Ammon's horn (tissue), 1 donor: ENCODE measurements at regions not wholly inside any gene's neighbourhood (a gene's known extent, or its start where the extent isn't known, plus 50 kb on each side); places are given as distances from the start of the nearest gene placed in this dataset.
"Not testable (repeated sequence)": the region's sequence is repeated elsewhere in the genome, so short reads cannot be mapped to it uniquely, and the experiment has no call there.

Experiments
- DNase-seq: peaks from one replicate; pipeline ENCODE4 v3.0.0-alpha.2; 2016; ENCODE audit warnings: low spot score

DNA sequence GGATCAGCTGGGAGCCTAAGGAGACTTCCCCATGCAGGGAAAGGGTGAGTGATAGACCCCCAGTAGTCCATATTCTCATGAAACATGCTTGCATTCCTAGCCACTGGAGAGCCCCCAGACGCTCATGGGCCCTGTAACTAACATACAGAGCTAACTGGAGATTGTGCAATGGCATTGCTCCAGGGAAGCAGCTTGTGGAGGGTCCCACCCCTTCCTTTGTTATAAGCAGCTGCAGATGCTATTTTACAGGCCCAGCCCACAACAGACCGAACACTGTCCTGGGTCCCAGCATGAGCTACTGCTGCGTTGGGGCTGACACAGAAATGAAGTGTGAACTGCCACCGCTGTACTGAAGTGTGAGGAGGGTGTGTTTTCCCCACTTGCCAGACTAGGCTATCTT, 1465.7 kb upstream of the DIAPH2 start:
- DNase-seq, result no peak

DNA sequence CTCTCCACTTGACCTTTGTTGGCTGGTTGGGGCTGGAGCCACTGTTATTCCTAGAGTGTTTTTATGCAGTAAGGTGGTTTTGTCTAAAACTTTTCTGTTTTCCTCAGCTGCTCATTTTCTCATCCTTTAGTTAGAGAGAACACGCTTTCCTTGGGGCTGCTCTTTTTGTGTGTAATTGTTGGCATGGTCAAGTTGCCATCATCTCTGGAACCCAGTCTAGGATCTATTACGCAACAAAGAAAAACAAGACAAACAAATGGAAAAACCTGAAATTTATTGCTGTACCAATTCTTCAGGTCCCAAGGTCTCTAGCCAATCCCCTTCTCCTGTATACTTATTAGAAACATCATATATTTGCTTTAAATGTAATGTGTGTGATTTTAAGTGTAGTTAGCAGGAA, 1436.3 kb upstream of the DIAPH2 start:
- no peak for DNase-seq

- DNase-seq, result no peak
Observed at GRCh38 chrX:95290455-95290854, 1394.2 kb upstream of the DIAPH2 start.

- no peak for DNase-seq
Observed at GRCh38 chrX:95291561-95291960, 1393.1 kb upstream of the DIAPH2 start.

DNA sequence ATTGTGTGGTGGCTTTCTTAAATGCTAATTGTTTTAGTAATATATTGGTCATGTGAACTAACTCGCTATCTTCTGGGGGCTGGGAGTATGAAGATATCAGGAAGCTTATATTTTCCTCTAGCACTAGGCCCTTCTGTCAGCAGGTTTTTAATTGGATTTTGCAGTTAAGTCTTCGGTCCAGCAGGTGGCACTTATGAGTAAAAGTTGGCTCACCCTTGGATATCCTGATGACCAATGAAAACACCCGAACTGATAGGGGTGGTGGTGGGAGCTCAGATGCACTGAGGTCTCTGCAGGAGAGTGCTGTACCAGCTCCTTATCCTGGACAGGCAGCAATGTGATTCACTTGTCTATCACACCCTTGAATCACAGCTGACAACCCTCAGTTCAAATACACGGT, 1365.8 kb upstream of the DIAPH2 start:
- DNase-seq, result no peak

- DNase-seq, result no peak
Observed at GRCh38 chrX:95325185-95325584, 1359.5 kb upstream of the DIAPH2 start.

DNA sequence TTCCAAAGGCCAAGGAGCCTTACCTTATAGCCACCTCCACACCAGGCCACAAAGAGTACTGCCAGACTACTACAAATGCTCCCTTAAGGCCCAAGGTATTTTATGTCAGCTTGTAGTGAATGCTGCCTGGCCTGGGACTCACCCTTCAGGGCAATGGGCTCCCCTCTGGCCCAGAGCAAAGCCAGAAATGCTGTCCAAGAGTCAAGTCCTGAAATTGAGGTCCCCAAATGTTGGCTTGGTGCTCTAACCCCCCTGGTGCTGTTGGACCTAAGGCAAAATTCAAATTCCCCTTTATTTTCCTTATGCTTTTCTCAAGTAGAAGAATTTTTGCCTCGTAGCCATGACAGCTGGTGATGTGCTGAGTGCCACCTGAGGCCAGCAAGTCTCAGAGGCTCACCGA, 1354.3 kb upstream of the DIAPH2 start:
- no peak for DNase-seq

DNA sequence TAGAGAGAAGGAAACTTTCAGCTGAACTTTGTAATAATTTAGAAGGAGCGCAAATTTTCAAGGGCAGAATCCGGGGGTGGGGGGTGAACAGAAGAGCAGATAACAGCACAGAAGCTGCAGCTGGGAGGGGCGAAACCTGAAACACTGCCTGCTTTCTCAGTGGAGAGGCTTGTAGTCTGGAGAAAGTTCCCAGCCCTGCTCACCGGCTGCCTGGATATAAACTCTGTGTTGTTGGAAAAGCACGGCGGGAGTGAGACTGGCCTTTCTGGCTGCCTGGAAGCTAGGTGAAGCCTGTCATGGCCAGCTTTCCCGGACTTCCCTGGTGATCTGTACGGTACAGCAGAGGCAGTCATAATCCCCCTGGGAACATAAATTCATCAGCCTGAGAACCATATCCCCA, 1352.1 kb upstream of the DIAPH2 start:
- DNase-seq, result no peak

DNA sequence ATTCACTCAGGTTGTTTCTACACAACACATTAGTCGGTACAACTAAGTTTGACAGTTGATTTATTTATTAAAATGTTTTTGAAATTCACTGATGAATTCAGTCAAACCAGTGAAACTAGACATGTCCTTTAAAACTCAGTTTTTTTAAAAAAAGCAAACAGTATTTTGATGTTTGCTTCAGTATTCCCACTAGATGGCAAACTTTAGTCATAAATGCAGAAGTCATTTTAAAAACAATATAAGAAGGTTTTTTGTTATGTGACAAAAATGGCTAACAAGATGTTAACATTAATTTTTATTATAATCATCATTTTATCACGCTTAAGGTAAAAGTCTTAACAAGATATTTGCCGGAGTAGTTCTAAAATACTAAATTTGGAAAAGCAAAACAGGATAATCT, 1337.8 kb upstream of the DIAPH2 start:
- no peak for DNase-seq

DNA sequence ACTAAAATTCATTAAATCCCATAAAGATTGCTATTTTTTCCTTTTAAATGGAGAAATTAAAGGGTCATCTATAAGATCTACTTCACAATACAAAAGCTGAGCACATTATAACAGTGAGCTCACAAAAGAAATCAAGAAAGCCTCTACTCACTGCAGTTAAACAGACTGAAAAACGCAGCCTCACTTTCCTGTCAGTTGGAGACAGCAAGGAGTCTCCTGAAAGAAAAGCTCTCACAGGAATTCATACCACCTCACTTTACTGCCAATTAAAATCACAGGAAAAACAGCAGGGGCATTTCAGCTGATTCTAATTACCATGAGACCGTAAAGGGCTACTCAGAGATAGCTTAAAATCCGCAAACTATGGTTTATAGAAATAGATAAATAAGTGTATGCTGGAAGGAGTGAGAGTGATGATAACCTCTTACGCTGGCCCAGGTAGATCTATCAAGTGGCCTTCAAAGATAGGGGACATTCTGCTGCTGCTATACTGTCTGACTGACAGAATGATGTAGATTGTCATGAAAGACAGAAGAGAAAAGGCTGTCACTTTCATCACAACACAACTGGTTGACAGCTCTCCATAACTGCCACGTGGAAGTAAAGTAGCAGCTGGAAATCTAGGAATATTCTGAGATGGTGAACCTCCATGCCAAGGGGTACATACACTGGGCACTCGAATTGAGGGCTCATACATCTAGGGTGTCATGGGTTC, 1333.7 kb upstream of the DIAPH2 start:
- no peak for DNase-seq

DNA sequence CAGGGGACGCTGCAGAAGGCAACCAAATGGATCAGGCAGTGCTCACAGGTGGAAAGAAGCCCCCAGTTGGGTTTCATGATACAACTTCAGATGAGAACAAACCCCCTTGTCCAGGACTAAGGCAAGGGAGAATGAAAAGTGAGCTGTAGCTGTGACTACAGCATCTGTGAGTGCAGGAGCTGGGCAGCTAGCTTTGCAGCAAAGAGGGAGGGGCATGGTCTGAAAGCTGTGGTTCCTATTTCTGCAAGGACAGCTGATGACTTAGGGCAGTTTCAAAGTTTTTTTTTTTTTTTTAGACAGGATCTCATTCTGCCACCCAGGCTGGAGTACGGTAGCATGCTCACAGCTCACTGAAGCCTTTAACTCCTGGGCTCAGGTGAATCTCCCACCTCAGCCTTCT, 1317.4 kb upstream of the DIAPH2 start:
- no peak for DNase-seq

DNA sequence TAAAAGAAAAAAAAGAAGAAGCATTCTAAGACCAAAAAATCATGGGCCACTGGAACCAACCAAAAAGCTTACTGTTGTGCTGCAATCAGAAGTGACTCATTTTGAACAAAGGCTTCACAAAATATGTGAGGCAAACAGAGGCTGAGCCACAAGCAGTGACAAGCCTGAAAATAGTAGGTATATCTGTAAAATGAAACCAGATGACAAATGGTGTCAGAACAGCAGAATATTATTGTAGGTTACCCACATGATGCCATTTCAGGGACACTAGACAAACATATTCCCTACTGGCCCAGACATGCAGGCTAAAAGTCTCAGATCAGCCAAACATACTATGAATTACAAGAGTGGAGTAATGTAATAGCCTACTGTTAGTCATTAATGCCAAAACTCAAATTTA, 1301.8 kb upstream of the DIAPH2 start:
- no peak for DNase-seq

DNA sequence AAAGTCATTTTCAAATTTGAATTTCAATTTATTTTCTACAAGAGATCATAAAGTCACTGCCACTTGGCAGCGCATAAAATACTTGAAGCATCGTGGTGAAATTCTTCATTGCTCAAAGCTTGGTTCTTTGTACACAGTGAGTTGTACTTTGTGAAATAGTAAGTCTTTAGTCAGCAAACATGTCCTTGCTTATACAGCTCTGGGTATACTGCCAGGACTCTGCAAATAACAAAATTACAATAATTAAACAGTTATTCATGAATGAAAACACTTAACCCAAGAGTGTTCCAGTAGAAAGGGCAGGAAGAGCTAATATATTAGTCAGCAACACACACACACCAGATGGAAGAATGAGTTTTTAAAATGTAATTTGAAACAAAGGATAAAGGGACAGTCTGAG, 1300.9 kb upstream of the DIAPH2 start:
- DNase-seq, result no peak

- DNase-seq, result no peak
Observed at GRCh38 chrX:95427389-95427788, 1257.3 kb upstream of the DIAPH2 start.

GRCh38 chrX:95435198-95435597, 1249.4 kb upstream of the DIAPH2 start:
- DNase-seq, result no peak

- no peak for DNase-seq
Observed at GRCh38 chrX:95441836-95442235, 1242.8 kb upstream of the DIAPH2 start.

DNA sequence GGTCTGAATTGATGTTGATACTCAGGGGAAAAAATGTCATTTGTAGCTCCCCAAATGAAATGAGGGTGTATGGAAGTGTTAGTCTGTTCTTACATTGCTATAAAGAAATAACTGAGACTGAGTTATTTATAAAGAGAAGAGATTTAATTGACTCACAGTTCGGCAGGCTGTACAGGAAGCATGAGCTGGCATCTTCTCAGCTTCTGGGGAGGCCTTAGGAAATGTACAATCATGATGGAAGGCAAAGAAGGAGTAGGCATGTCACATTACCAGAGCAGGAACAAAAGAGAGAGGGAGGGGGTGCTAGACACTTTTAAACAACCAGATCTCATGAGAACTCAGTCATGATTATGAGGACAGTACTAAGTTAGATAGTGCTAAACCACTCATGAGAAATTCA, 1199.9 kb upstream of the DIAPH2 start:
- DNase-seq, result no peak

GRCh38 chrX:95505721-95506120, 1178.9 kb upstream of the DIAPH2 start:
- no peak for DNase-seq

- DNase-seq, result no peak
Observed at GRCh38 chrX:95509474-95509873, 1175.2 kb upstream of the DIAPH2 start.

GRCh38 chrX:95524018-95524417, 1160.6 kb upstream of the DIAPH2 start:
- DNase-seq, result not testable (repeated sequence)

DNA sequence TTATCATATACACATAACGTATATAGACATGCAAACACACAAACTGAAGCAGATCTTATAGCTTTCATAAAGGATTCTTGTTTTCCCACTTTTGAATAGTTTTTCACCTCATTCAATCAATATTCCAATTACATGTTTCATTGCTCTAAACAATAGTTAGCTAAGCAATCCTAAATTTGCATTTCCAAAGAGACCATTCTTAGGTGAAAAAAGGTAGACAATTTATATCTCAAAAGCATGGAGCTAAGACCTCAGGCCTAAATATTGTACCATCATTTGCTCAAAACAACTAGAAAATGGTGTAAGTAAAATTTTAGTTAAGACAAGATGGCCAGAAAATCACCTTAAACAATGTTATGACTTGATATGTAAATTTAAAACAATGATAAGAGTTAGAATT, 1148.5 kb upstream of the DIAPH2 start:
- no peak for DNase-seq

DNA sequence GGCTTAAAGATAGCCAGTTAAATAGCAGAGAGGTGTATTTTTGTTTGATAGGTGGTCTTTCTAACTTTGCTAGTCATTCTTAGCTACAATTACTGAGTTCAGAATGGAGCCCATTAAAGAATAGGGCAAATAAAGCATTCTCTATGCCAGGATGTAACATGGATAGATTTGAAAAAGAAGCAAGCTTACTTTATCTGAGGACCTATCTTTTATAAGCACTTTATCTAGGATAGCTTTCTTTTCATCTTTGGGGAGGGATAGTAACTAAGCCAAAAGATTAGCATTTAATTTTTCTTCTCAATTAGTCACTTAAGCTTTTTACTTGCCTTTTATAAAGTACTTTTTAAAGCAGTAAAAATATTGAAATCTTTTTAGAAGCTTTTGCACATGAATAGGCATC, 1148.0 kb upstream of the DIAPH2 start:
- DNase-seq, result no peak

DNA sequence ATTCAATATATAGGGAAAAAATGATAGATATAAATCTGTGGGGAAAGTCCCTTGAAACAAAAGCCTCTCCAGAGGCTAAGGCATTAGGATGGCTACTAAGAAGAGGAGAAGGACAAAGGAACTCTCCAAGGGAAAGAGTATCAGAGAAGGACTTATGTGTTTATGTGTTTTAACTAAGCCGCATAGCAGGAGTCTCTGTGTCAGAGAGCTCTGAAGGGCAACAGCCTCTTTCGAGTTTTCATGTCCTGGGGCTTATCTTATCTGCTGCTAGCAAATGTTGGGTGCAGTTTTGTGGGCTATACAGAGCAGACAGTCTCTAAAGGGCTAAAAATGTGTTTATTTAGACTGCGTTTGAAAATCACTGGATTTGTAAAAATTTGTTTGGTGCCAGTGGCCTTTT, 1145.6 kb upstream of the DIAPH2 start:
- no peak for DNase-seq

DNA sequence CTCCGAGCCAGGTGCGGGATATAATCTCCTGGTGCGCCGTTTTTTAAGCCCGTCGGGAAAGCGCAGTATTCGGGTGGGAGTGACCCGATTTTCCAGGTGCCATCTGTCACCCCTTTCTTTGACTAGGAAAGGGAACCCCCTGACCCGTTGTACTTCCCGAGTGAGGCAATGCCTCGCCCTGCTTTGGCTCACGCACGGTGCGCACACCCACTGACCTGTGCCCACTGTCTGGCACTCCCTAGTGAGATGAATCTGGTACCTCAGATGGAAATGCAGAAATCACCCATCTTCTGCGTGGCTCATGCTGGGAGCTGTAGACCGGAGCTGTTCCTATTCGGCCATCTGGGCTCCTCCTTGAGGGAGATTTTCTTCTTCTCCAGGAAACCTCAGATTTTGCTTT, 1135.1 kb upstream of the DIAPH2 start:
- not testable (repeated sequence) for DNase-seq

DNA sequence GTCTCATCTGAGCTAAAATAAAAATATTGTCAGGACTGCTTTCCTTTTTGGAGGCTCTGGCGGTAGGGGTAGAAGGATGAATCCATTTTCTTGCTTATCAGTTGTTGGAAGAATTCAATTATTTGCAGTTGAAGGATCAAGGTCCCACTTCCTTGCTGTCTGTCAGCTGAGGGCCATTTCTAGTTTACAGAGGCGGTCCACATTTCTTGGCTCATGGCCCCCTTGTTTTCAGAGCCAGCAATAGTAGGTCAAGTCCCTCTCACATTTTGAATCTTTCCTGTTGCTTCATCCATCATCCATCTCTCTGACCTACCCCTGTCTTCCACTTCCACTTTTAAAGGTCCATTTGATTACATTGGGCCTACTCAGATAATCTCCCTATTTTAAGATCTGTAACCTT, 1099.3 kb upstream of the DIAPH2 start:
- DNase-seq, result no peak
